B cell (primary cell): ENCODE measurements at regions not wholly inside any gene's neighbourhood (a gene's known extent, or its start where the extent isn't known, plus 50 kb on each side); places are given as distances from the start of the nearest gene placed in this dataset.
A peak's percentile ranks its signal among the peaks of the same experiment; 100 is the strongest.

Source experiments
- ATAC-seq: fragments of 200-7000 bp; cut with Tn5 transposase; one replicate; pipeline ENCODE4 v1.10.0; 2021; ENCODE audit warnings: low read depth, mild to moderate bottlenecking, moderate number of reproducible peaks, moderate library complexity
- CTCF ChIA-PET: fragments of 350-600 bp; sonication (Branson Sonifier 250); formaldehyde crosslinking; loops from one replicate; lab custom pipeline; 2021; ENCODE audit warnings: antibody characterized with exemption, inconsistent platforms; lab: Charles Lee
- POLR2A ChIA-PET: fragments of 350-600 bp; sonication (Branson Sonifier 250); formaldehyde crosslinking; loops from one replicate; lab custom pipeline; 2021; ENCODE audit warnings: antibody characterized with exemption; lab: Charles Lee
- DNase-seq: peaks from one replicate; pipeline ENCODE4 v3.0.0; 2013
- H2AFZ ChIP-seq: 2 replicates; pipeline ENCODE4 v1.6.1; 2012; ENCODE audit warnings: mild to moderate bottlenecking, low read depth, low read length; ENCODE audit not compliant: insufficient read depth, poor library complexity, severe bottlenecking
- H3K27ac ChIP-seq, 2 donors: 1 replicate in 1 of 2; 2 replicates in 1 of 2; pipeline ENCODE4 v1.5.1; 2012 to 2013; ENCODE audit warnings: low read length in 2 of 2, mild to moderate bottlenecking in 2 of 2, moderate library complexity in 1 of 2
- H3K27me3 ChIP-seq, 4 experiments: fragments of 200-600 bp in 1 of 4; sonication (generic) in 1 of 4; replicated peaks in 1 of 4; 1 replicate in 2 of 4; 2 replicates in 2 of 4; pipeline versions ENCODE4 v1.6.1 to v1.7.0; 2013 to 2016; ENCODE audit warnings: low read length in 3 of 4, mild to moderate bottlenecking in 2 of 4, mixed read lengths in 1 of 4, moderate library complexity in 1 of 4; ENCODE audit not compliant: insufficient read depth in 4 of 4, control insufficient read depth in 3 of 4; ENCODE audit errors: control extremely low read depth in 1 of 4
- H3K36me3 ChIP-seq, 2 experiments: replicated peaks in 1 of 2; 1 replicate in 1 of 2; 2 replicates in 1 of 2; pipeline versions ENCODE4 v1.6.1 to v1.7.1; 2013; ENCODE audit warnings: low read length in 1 of 2; ENCODE audit not compliant: insufficient read depth in 2 of 2, control insufficient read depth in 1 of 2; ENCODE audit errors: control extremely low read depth in 1 of 2, extremely low read depth in 1 of 2
- H3K4me1 ChIP-seq, 2 donors: fragments of 200-600 bp in 1 of 2; sonication (generic) in 1 of 2; 1 replicate in 1 of 2; 2 replicates in 1 of 2; pipeline versions ENCODE4 v1.5.1 to v1.6.1; 2013 to 2017; ENCODE audit warnings: low read length in 2 of 2; ENCODE audit not compliant: control insufficient read depth in 2 of 2, insufficient read depth in 2 of 2
- H3K4me2 ChIP-seq: replicated peaks from 2 replicates; pipeline ENCODE3; 2012; ENCODE audit warnings: mild to moderate bottlenecking, low read depth, low read length; ENCODE audit not compliant: poor library complexity, severe bottlenecking
- H3K4me3 ChIP-seq, 5 experiments: fragments of 200-600 bp in 1 of 5; sonication (generic) in 1 of 5; 1 replicate in 3 of 5; 2 replicates in 2 of 5; pipeline versions ENCODE4 v1.5.1 to v1.7.0; 2011 to 2016; ENCODE audit warnings: low read length in 4 of 5, mild to moderate bottlenecking in 4 of 5, low read depth in 2 of 5, control low read depth in 1 of 5, moderate library complexity in 1 of 5; ENCODE audit not compliant: insufficient read depth in 1 of 5; ENCODE audit errors: control extremely low read depth in 1 of 5, extremely low read depth in 1 of 5
- H3K79me2 ChIP-seq: fragments of 200-600 bp; sonication (generic); one replicate; pipeline ENCODE4 v1.6.0; 2016; ENCODE audit warnings: low read length; ENCODE audit not compliant: control insufficient read depth, insufficient read depth
- H3K9ac ChIP-seq: fragments of 200-600 bp; sonication (generic); 2 replicates; pipeline ENCODE4 v1.6.1; 2017; ENCODE audit warnings: mild to moderate bottlenecking, low read length, moderate library complexity
- H3K9me3 ChIP-seq, 3 donors: one replicate each; pipeline versions ENCODE4 v1.6.1 to v1.7.1; 2013; ENCODE audit warnings: low read length in 2 of 3; ENCODE audit not compliant: control insufficient read depth in 2 of 3, insufficient read depth in 1 of 3; ENCODE audit errors: control extremely low read depth in 1 of 3
- H4K20me1 ChIP-seq: 2 replicates; pipeline ENCODE4 v1.6.0; 2012; ENCODE audit warnings: mild to moderate bottlenecking, low read length; ENCODE audit not compliant: insufficient read depth, control insufficient read depth, poor library complexity, severe bottlenecking
- H3K27ac Mint-ChIP-seq: one replicate; pipeline ENCODE4 v1.8.0; 2021; ENCODE audit warnings: mixed read lengths
- H3K27me3 Mint-ChIP-seq: one replicate; pipeline ENCODE4 v1.8.0; 2021; ENCODE audit warnings: mixed read lengths
- H3K4me1 Mint-ChIP-seq: one replicate; pipeline ENCODE4 v1.8.0; 2021; ENCODE audit warnings: mixed read lengths
- H3K4me3 Mint-ChIP-seq: one replicate; pipeline ENCODE4 v1.8.0; 2021; ENCODE audit warnings: mixed read lengths
- H3K9me3 Mint-ChIP-seq: one replicate; pipeline ENCODE4 v1.8.0; 2022; ENCODE audit warnings: mixed read lengths; ENCODE audit not compliant: insufficient read depth
- CTCF ChIP-seq: fragments of 200-600 bp; IDR thresholded peaks from one replicate; pipeline ENCODE4 v1.8.0; 2022; ENCODE audit warnings: antibody characterized with exemption, mild to moderate bottlenecking
- EZH2 ChIP-seq: IDR thresholded peaks from 2 replicates; pipeline ENCODE4 v1.6.1; 2012; ENCODE audit warnings: borderline replicate concordance, low read depth, mild to moderate bottlenecking, moderate library complexity, low read length; ENCODE audit not compliant: insufficient read depth, poor library complexity, severe bottlenecking
- WGBS: methylation state at CpG from one replicate; pipeline ENCODE4 v1.1.5; 2013; ENCODE audit warnings: missing lambda C conversion rate; ENCODE audit not compliant: insufficient coverage; 5-methylcytosine and 5-hydroxymethylcytosine counted together
- intact Hi-C: fragments of 100-400 bp; cut with micrococcal nuclease; formaldehyde crosslinking; loops from one replicate; pipeline ENCODE4 v1.10.0; 2022

- WGBS: 94% methylated on average over 8 of the region's 11 CpGs
- no peaks in the 10 kb centered on the region for H3K27me3 ChIP-seq
- CTCF ChIA-PET: no interaction called here
These were observed 110.4 kb upstream of the EXOC2 start for GRCh38 chr6:803191-803977.

More at GRCh38 chr6:803191-803977, 110.4 kb upstream of the EXOC2 start:
- Mint-ChIP-seq H3K4me3 (peak overlapping the region; percentile 1), H3K27me3 (peaks cover 11% of the 10 kb centered on the region), H3K4me1 (peaks cover 23% of the 10 kb centered on the region), H3K9me3 (no peaks in the 10 kb centered on the region), H3K27ac (no peak overlapping the region)
- no peaks in the 10 kb centered on the region for H3K79me2 ChIP-seq
- peaks cover 31 to 46% of the 10 kb centered on the region in 2 donors for H3K4me1 ChIP-seq
- peaks cover 0 to 7% (median 0%) of the 10 kb centered on the region in 3 donors for H3K9me3 ChIP-seq
- H3K36me3 ChIP-seq: no peaks in the 10 kb centered on the region
- no peak overlapping the region for H3K4me2 ChIP-seq
- no peak for ATAC-seq
- intact Hi-C loops: no loop called here
- H4K20me1 ChIP-seq: no peaks in the 10 kb centered on the region
- TF ChIP-seq CTCF: peak; percentile 12
- no peak for TF ChIP-seq EZH2
- H3K27ac ChIP-seq: no peak overlapping the region
- no peak for DNase-seq
- H2AFZ ChIP-seq: no peak overlapping the region
- no peak overlapping the region for H3K9ac ChIP-seq
- POLR2A ChIA-PET: no interaction called here
- no peak overlapping the region for H3K4me3 ChIP-seq
